Spleen (tissue), 11 donors: ENCODE measurements at regions not wholly inside any gene's neighbourhood (a gene's known extent, or its start where the extent isn't known, plus 50 kb on each side); places are given as distances from the start of the nearest gene placed in this dataset.

Experiments used
- DNase-seq: peaks from one replicate; pipeline ENCODE4 v3.0.0-alpha.2; 2020
- H3K27ac ChIP-seq, 8 donors: fragments of 200-600 bp; sonication (generic) in 7 of 8; 1 replicate in 4 of 8; 2 replicates in 4 of 8; pipeline versions ENCODE4 v1.5.0 to v1.8.0; 2016 to 2021; ENCODE audit warnings: inconsistent platforms in 4 of 8, mild to moderate bottlenecking in 4 of 8, moderate library complexity in 1 of 8
- H3K27me3 ChIP-seq, 7 donors: fragments of 200-600 bp; sonication (generic) in 6 of 7; replicated peaks in 1 of 7; 1 replicate in 4 of 7; 2 replicates in 3 of 7; pipeline versions ENCODE4 v1.5.0 to v1.8.0; 2016 to 2021; ENCODE audit warnings: inconsistent platforms in 3 of 7, mild to moderate bottlenecking in 1 of 7
- H3K36me3 ChIP-seq, 6 donors: fragments of 200-600 bp; sonication (generic) in 5 of 6; 1 replicate in 4 of 6; 2 replicates in 2 of 6; pipeline versions ENCODE4 v1.5.0 to v1.8.0; 2016 to 2021; ENCODE audit warnings: inconsistent platforms in 2 of 6
- H3K4me1 ChIP-seq, 6 donors: fragments of 200-600 bp; sonication (generic) in 5 of 6; 1 replicate in 3 of 6; 2 replicates in 3 of 6; pipeline versions ENCODE4 v1.5.0 to v1.8.0; 2016 to 2021; ENCODE audit warnings: inconsistent platforms in 3 of 6
- H3K4me3 ChIP-seq, 8 donors: fragments of 200-600 bp; sonication (generic) in 7 of 8; 1 replicate in 4 of 8; 2 replicates in 4 of 8; pipeline versions ENCODE4 v1.5.0 to v1.8.0; 2016 to 2021; ENCODE audit warnings: inconsistent platforms in 4 of 8, mild to moderate bottlenecking in 4 of 8, moderate library complexity in 2 of 8
- H3K9me3 ChIP-seq, 8 donors: fragments of 200-600 bp; sonication (generic) in 7 of 8; 1 replicate in 4 of 8; 2 replicates in 4 of 8; pipeline versions ENCODE4 v1.5.0 to v1.8.0; 2016 to 2021; ENCODE audit warnings: inconsistent platforms in 4 of 8
- CTCF ChIP-seq, 11 experiments: fragments of 200-600 bp in 7 of 11; fragments of 450-650 bp in 4 of 11; sonication (generic) in 4 of 11; IDR thresholded peaks in 8 of 11; conservative IDR thresholded peaks in 3 of 11; 1 replicate in 7 of 11; 2 replicates in 4 of 11; pipeline versions ENCODE4 v1.4.0 to v1.8.0; 2016 to 2021; ENCODE audit warnings: antibody characterized with exemption in 11 of 11, inconsistent platforms in 4 of 11, mild to moderate bottlenecking in 1 of 11
- POLR2A ChIP-seq, 3 donors: fragments of 450-650 bp; IDR thresholded peaks; one replicate each; pipeline ENCODE4 v1.5.1; 2017; ENCODE audit warnings: antibody characterized with exemption in 3 of 3, mild to moderate bottlenecking in 1 of 3
- POLR2AphosphoS5 ChIP-seq, 3 donors: sonication (generic); formaldehyde crosslinking; IDR thresholded peaks; one replicate each; pipeline ENCODE4 v1.5.1; 2017; ENCODE audit warnings: antibody characterized with exemption in 3 of 3
- WGBS, 5 donors: extraction: QIAGEN DNeasy Blood & Tissue Kit in 3 of 5; methylation state at CpG; one replicate each; pipeline versions ENCODE4 v1.1.5 to v1.1.7; 2013 to 2018; 5-methylcytosine and 5-hydroxymethylcytosine counted together
- intact Hi-C: fragments of 100-400 bp; cut with DNase I; formaldehyde crosslinking; loops from one replicate; pipeline ENCODE4 v1.15.0; 2023; ENCODE audit warnings: low total_unique reads
- donor health status: healthy with polysubstance abuse.
- donor health status: DM: no; HTN: no; CAD: no; lungs with moderate emphysema.
- donor health status: DM: no; HTN: no; CAD: no.
- donor health status: Bipolar disorder and iron deficiency.
- donor health status: healthy.
- donor health status: DM: no; HTN: no; CAD: no.
- donor health status: DM: yes; HTN: yes; CAD: no.

GRCh38 chr5:7053528-7054209, 340.4 kb downstream of the TENT4A start:
- intact Hi-C loops: no loop called here
- WGBS, 5 donors: 76 to 88% (median 79%) methylated on average over 3 of the region's 3 CpGs

GRCh38 chr5:7066471-7067235, 329.3 kb upstream of the ADCY2 start:
- Histone ChIP-seq H3K9me3 (no peaks in the 10 kb centered on the region), H3K27ac (no peak overlapping the region), H3K4me3 (no peak overlapping the region), H3K36me3 (no peaks in the 10 kb centered on the region), H3K4me1 (no peaks in the 10 kb centered on the region), H3K27me3 (no peaks in the 10 kb centered on the region)
- WGBS, 5 donors: 80 to 90% (median 83%) methylated on average over 10 of the region's 10 CpGs
- no peak for DNase-seq
- intact Hi-C loops: no loop called here
- TF ChIP-seq POLR2A (IDR thresholded peaks at IDR 0.05) (no peak), CTCF (IDR thresholded peaks at IDR 0.05 in 8 of 11, conservative IDR thresholded peaks at IDR 0.05 in 3 of 11) (no peak), POLR2AphosphoS5 (IDR thresholded peaks at IDR 0.05) (no peak)

More at GRCh38 chr5:7053528-7054209, 340.4 kb downstream of the TENT4A start:
- Histone ChIP-seq H3K4me1 (no peaks in the 10 kb centered on the region), H3K36me3 (no peaks in the 10 kb centered on the region), H3K27me3 (no peaks in the 10 kb centered on the region), H3K27ac (no peak overlapping the region), H3K4me3 (no peak overlapping the region), H3K9me3 (peaks cover 0 to 6% (median 0%) of the 10 kb centered on the region in 8 donors)
- DNase-seq: no peak
- no peak for TF ChIP-seq POLR2AphosphoS5 (IDR thresholded peaks at IDR 0.05)
- TF ChIP-seq POLR2A (IDR thresholded peaks at IDR 0.05): no peak
- TF ChIP-seq CTCF (IDR thresholded peaks at IDR 0.05 in 8 of 11, conservative IDR thresholded peaks at IDR 0.05 in 3 of 11): no peak

GRCh38 chr5:7068156-7068555, 327.8 kb upstream of the ADCY2 start:
- Histone ChIP-seq H3K4me1 (no peaks in the 10 kb centered on the region), H3K27me3 (no peaks in the 10 kb centered on the region), H3K9me3 (no peaks in the 10 kb centered on the region), H3K4me3 (no peak overlapping the region), H3K27ac (no peak overlapping the region), H3K36me3 (no peaks in the 10 kb centered on the region)
- intact Hi-C loops: no loop called here
- TF ChIP-seq POLR2A (IDR thresholded peaks at IDR 0.05): no peak
- no peak for TF ChIP-seq CTCF (IDR thresholded peaks at IDR 0.05 in 8 of 11, conservative IDR thresholded peaks at IDR 0.05 in 3 of 11)
- no peak for TF ChIP-seq POLR2AphosphoS5 (IDR thresholded peaks at IDR 0.05)
- DNase-seq: no peak
- 86 to 91% (median 91%) methylated on average over 6 of the region's 6 CpGs for WGBS, 5 donors

GRCh38 chr5:7068899-7069298, 327.0 kb upstream of the ADCY2 start:
- Histone ChIP-seq H3K36me3 (no peaks in the 10 kb centered on the region), H3K4me3 (no peak overlapping the region), H3K27me3 (no peaks in the 10 kb centered on the region), H3K4me1 (no peaks in the 10 kb centered on the region), H3K9me3 (no peaks in the 10 kb centered on the region), H3K27ac (no peak overlapping the region)
- no peak for TF ChIP-seq POLR2A (IDR thresholded peaks at IDR 0.05)
- TF ChIP-seq CTCF (IDR thresholded peaks at IDR 0.05 in 8 of 11, conservative IDR thresholded peaks at IDR 0.05 in 3 of 11): no peak
- TF ChIP-seq POLR2AphosphoS5 (IDR thresholded peaks at IDR 0.05): no peak
- 83 to 87% (median 85%) methylated on average over 5 of the region's 5 CpGs for WGBS, 5 donors
- no peak for DNase-seq
- intact Hi-C loops: no loop called here
